ENCODE measurements at regions not wholly inside any gene's neighbourhood (a gene's known extent, or its start where the extent isn't known, plus 50 kb on each side); places are given as distances from the start of the nearest gene placed in this dataset.

DNA sequence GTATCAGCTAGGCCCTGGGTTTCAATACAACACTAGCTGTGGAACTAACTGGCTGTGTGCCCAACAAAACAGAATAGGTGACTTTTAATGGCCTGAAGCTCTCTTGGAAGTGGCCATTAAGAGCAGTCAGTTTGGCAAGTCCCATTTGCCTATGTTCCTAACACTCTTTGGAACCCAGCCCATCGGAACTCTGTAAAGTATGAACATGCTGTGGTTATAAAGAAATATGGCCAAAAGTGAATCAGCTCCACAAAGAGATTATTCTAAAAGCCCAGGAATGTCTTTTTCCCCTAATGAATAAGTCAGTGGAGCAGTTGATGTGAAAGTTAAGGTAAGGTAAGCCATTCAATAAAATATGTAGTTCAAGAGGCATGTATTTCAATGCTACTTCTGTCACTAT, 223.7 kb upstream of the ADAMTS5 start:
- DNase-seq (ENCODE audit: low read depth in 1 of 2, low spot score in 1 of 2): no peak

DNA sequence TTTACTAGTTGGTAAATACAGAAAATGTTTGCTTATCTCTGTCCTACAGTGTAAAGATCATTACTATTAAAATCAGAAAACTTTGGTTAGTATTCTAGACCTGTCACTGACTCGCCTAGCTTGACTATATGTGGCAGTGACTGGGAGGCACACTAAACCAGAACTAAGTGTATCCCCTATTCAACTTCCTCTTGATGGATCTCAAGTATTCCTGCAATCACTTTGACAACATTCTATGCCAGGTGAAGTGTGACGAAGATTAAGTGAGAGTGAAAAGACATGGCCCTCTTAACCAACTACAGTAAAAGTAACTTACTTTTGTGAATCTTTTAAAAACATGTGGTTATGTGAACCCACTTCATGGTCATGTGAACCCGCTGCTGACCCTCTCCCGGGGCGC, 223.0 kb upstream of the ADAMTS5 start:
- DNase-seq (ENCODE audit: low read depth in 1 of 2, low spot score in 1 of 2): no peak

GRCh38 chr21:27173053-27173452, 206.2 kb upstream of the ADAMTS5 start:
- DNase-seq (ENCODE audit: low read depth in 1 of 2, low spot score in 1 of 2): no peak

DNA sequence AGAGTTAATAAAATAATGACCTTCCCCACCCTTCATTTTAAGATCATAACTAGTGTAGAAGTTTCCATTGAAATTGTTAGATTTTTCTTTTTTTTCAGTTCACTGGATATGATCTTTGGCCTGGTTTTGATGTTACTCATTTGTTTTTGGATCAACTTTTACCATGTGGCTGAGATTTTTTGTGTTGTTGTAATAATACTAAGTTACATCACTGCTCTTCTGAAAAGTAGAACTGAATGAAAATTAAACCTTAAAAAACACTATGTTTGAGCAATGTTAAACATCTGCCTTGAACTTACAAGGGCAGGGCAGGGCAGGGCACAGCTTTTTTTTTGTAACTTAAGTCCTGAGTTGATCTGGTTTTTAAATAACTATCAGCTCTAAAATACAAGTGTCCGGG, 204.8 kb upstream of the ADAMTS5 start:
- no peak for DNase-seq (ENCODE audit: low read depth in 1 of 2, low spot score in 1 of 2)

DNA sequence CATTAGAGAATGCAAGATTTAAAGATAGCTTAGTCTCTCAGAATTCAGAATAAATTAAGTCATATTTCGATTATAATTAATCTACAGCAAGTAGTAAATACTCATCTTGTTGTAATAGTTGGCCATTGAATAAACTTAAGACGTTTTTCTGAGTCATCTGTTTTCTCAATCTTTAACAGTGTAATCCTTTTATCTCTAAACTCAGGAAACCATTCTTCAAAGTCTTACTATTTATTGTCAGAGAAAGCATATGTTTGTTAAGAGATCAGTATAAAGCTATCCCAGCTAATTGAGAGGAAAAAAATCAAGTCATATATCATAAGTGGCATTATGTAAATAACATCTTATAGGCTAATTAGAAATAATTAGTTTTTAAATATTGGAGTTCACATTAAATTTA, 201.2 kb upstream of the ADAMTS5 start:
- DNase-seq (ENCODE audit: low read depth in 1 of 2, low spot score in 1 of 2): no peak

DNA sequence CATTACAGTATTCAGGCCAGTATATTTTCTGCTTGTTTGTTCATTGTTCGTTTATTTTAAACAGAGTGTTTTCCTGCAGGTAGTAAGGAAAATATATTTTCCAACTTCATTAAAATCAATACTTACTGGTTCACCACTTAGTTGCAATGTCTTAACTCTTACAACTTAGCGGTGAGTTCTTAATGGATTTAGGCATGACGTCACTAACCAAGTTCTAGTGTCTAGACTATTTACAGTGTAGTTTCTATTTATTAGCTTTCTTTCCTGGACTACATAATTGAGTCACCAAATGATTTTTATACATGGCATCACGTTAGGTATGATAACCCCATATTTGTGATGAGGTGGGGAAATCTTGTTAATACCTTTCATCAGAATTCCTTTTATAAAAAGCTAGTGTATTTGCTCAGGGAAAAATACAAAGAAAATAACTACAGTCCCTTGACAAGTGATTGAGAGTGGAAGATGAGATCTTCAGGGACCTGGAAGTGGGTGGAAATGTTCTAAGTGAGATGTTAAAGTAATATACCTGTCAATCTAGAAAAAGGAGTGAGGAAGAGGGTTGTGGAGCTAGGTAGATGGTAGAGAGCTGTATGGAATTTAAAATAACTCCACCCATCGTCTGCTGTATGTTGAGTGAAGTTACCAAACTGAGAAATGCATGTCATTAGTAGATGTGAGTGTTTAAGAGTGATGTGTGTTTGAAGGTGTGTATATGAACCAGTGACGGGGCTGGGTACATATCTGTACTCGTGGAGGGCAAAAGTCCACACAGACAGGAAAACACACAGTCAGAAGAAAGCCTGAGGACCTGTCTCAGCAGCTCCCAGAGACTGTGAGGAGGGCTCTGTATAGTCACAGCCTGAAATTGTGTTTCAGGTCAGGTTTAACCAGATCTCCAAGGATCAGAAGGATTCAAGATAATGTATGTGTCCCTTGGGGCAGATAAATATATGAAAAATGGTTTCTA, 197.6 kb upstream of the ADAMTS5 start:
- DNase-seq (ENCODE audit: low read depth in 1 of 2, low spot score in 1 of 2): no peak

- DNase-seq (ENCODE audit: low read depth in 1 of 2, low spot score in 1 of 2): no peak
These were observed 192.1 kb upstream of the ADAMTS5 start for GRCh38 chr21:27158967-27159366.

- no peak for DNase-seq (ENCODE audit: low read depth in 1 of 2, low spot score in 1 of 2)
These were observed 190.2 kb upstream of the ADAMTS5 start for GRCh38 chr21:27157097-27157496.

GRCh38 chr21:27156666-27157065, 189.8 kb upstream of the ADAMTS5 start:
- no peak for DNase-seq (ENCODE audit: low read depth in 1 of 2, low spot score in 1 of 2)

DNA sequence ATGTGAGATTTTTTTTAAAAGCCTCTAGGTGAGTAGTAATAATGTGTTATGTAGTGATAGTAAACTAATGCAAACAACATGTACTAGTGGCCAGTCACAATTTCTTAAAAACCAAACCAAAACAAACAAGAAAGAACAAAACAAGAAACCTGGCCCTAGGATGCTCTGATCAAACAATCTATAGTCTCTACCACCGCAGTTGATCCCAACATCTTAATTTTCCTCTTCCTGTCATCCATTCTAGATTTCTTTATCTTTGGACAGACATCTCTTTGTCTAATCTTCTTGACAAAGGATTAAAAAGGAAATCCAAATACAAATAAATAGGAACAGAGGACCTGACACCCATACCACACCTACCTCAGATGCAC, 188.2 kb upstream of the ADAMTS5 start:
- DNase-seq (ENCODE audit: low read depth in 1 of 2, low spot score in 1 of 2): no peak

DNA sequence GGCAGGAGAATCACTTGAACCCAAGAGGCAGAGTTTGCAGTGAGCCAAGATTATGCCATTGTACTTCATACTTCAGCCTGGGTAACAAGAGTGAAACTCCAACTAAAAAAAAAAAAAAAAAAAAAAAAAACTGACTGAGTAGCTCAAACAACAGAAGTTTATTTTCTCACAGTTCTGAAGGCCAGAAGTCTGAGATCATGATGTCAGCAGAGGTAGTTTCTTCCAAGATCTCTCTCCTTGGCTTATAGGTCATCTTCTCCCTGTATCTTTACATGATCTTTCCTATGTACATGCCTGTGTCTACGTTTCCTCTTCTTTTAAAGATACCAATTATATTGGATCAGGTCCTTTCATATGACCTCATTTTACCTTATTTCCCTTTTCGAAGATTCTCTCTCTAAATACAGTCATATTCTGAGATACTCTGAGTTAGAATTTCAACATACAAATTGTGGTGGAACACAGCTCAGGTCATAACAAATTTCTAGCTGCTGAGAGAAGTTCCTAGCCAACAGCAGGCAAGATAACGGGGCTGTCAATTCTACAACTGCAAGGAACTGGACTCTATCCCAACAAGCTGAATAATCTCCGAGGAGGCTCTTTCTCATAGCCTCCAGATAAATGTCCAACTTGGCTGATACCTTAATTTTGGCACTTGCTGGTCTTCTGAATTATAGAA, 187.7 kb upstream of the ADAMTS5 start:
- DNase-seq (ENCODE audit: low read depth in 1 of 2, low spot score in 1 of 2): no peak

DNA sequence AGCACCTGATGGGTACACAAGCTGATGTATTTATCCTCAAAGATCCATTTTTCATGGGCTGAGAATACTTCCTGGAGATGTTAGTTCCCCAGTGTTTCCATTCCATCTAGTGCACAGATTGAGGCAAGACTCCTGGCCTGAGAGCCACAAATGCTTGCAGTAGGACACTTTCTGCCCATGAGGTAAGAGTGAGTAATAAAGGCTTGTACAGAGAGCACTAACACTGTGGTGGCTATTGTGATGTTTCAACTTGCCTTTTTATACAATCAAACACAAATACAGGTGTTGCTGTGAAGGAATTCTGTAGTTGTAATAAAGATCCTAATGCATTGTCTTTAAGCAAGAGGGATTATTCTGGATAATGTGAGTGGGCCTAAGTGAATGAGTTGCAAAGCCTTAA, 186.1 kb upstream of the ADAMTS5 start:
- no peak for DNase-seq (ENCODE audit: low read depth in 1 of 2, low spot score in 1 of 2)

DNA sequence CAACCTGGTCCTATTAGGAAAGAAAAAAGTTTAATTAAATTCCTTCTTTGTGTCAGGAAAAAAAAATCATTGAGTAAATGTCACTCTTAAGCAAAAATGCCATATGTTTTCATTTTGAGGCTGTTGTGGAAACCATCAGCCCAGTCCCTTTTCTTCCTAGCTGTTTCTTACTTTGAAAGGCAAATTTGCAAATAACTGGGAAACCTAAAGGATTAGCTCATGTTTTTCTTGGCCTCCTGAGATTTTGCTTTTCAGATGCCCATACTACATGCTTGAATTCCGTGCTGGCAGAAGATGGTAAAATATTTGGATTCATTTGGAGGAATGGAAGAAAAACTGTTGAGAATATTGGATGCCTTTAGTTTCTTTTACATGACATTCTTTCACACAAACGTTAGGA, 182.1 kb upstream of the ADAMTS5 start:
- no peak for DNase-seq (ENCODE audit: low read depth in 1 of 2, low spot score in 1 of 2)

DNA sequence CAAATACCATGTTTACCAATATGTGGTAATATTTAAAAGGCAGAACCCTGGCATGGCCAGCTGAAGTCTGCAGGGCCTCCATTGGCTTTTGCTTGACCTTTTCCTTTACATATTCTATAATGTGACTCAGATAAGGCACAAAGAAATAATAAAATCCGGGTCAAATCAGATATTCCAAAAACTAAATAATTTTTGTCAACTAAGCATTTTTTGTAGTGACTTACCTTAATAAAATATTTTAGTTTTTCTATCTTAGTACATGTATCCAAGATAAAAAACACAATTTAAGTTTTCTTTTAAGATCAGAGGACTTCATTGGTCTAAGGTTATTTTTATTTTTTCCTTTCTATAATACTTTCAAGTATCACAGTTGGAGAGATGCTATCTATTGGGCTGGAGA, 179.4 kb upstream of the ADAMTS5 start:
- DNase-seq (ENCODE audit: low read depth in 1 of 2, low spot score in 1 of 2): no peak

DNA sequence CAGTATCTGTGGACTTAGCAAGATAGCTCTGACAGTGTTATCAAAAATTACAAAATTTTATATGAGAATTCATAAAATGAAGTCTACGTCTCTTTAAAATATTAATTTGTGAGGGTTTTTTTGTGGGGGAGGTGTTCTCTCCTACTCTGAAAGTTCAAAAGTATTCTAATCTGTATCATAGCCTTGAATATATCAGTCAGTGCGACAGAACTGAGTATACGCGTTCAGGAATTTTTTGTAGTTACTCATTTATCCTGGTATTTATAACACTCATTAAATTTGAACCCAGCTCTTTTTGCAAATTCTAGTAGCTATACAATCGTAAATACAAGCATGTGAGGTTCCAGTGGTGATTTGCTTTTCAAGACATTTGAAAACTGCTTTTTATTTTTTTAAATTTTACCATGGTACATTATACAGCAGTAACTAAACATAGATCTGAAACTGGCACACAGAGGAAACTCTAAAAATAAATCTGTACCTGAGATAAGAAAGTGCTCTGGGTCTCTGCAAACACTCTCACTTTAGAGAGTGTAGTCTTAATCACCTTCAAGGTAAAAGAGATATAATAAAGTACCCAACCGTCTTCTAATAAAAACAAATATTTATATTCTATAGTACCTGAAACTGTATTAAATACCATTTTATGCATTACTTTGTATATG, 178.4 kb upstream of the ADAMTS5 start:
- no peak for DNase-seq (ENCODE audit: low read depth in 1 of 2, low spot score in 1 of 2)

DNA sequence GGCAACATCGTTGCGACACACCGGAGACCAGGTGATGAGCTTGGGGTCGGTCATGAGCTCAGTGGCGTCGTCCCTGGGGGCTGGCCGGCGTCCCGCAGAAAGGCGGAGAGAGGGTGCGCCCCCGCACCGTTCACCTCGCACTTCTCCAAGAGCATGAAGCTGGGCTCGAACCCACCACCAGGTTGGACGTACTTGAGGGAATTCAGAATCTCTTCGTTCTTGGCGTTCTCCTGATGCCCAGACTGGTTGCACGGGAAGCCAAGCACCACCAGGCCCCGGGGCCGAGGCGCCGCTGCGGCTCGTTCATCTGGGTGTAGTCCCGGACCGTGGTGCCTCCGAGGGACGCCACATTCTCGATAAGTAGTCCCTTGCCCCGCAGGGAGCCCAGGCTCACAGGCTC, 176.6 kb upstream of the ADAMTS5 start:
- DNase-seq (ENCODE audit: low read depth in 1 of 2, low spot score in 1 of 2): no peak

DNA sequence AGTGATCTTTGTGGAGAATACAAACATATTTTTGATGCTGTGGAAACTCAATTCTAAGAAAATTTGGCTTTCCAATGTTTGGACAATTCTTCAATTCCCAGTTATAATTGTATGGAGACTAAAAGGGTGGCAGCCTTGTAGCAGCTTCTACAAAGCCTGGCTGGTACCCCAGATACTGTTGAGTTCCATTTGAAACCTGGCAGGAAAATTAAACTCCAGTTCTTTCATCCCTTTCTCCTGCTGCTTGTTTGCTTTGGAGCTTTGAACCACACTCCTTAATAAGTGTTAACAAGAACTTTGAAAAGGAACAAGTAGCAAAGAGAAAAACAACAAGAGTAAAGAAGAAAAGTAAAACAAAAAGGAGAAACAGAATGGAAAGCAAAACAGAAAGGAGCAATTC, 172.6 kb upstream of the ADAMTS5 start:
- no peak for DNase-seq (ENCODE audit: low read depth in 1 of 2, low spot score in 1 of 2)

DNA sequence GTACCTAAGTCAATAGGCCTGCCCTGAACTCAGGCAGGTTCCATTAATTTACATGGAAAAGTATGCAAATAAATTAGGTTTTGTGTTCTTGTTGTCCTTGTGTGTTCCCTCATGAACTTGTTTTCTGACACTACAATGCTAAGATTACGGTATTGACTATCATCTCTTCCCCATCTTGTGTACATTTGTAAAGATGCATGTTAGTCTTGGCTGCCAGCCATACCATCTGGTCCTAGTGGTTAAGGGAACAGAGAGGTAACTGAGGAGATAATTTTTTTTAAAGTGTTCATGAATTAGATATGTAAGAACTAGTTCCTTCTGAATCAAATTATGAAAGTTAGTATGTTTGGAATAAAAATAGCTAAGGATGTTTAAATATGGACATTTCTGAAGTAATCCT, 167.6 kb upstream of the ADAMTS5 start:
- DNase-seq (ENCODE audit: low read depth in 1 of 2, low spot score in 1 of 2): no peak

DNA sequence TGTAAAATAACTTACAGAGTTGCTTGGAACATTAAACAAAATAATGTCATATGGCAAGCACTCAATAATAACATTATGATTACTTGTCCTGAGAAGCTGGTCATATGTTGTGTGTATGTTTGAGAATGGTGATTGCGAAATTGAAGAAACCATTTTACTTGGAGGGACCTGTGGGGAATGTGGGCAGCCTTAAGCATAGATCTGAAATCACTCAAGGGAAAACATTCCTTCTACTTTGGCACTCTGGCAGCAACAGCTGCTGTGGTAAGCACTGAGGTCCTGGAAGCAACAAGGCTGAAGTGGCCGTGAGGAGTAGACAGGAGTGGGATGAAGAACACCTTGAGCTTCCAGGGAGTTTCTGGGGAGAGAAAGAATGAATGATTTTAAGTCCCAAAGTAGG, 165.4 kb upstream of the ADAMTS5 start:
- DNase-seq (ENCODE audit: low read depth in 1 of 2, low spot score in 1 of 2): no peak

- DNase-seq (ENCODE audit: low read depth in 1 of 2, low spot score in 1 of 2): no peak
These were observed 163.3 kb upstream of the ADAMTS5 start for GRCh38 chr21:27130154-27130553.

DNA sequence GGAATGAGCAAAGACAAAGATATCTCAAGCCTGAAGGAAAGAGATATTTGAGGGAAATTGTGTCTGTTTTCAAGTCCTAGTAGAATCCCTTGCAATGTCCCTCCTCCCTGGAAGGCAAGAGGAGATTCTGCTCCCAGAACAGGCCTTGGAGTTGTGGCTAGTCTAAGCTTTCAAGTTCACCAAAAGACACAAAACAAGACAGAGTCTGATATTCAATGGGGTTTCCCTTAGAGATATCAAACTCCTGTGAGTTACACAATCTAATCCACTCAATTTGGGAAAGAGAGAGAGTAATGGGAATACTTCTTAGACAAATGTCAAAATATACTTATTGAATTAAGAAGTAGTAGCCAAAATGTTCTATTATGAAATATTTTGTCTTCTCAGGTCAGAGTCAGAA, 162.8 kb upstream of the ADAMTS5 start:
- no peak for DNase-seq (ENCODE audit: low read depth in 1 of 2, low spot score in 1 of 2)

DNA sequence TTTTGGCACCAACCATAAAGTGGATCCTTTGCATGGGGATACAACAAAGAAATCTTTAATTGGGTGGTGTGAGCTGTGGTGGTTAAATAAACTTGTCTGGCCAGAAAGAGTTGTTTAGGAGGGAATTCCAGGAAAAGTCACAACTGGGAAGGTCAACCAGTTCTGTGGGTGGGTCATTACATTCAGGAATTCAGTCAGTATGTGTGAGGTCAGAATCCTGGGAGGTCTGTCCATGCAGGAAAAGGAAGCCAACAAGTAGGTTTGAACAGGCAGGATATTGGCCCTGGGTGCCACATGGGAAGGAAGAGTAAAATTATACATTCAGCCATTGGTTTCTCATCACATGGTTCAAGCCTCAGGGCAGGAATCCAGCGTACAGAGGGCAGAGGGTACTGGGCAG, 162.3 kb upstream of the ADAMTS5 start:
- DNase-seq (ENCODE audit: low read depth in 1 of 2, low spot score in 1 of 2): no peak
